Epithelial cell of esophagus (primary cell): ENCODE measurements at regions not wholly inside any gene's neighbourhood (a gene's known extent, or its start where the extent isn't known, plus 50 kb on each side); places are given as distances from the start of the nearest gene placed in this dataset.
"Not testable (repeated sequence)": the region's sequence is repeated elsewhere in the genome, so short reads cannot be mapped to it uniquely, and the experiment has no call there.

Experiments used
- DNase-seq: peaks from one replicate; pipeline ENCODE4 v3.0.0; 2010; ENCODE audit warnings: low read depth
- H3K4me3 ChIP-seq: 2 replicates; pipeline ENCODE4 v1.5.1; 2011; ENCODE audit warnings: mild to moderate bottlenecking, low read length, control low read depth
- TF ChIP-seq, protein P1 (sequence below): IDR thresholded peaks from 2 replicates; pipeline ENCODE4 v1.5.1; 2011; ENCODE audit warnings: low read depth, mild to moderate bottlenecking, low read length, control low read depth, inconsistent platforms; ENCODE audit not compliant: insufficient read depth; ENCODE audit errors: missing control alignments

DNA sequence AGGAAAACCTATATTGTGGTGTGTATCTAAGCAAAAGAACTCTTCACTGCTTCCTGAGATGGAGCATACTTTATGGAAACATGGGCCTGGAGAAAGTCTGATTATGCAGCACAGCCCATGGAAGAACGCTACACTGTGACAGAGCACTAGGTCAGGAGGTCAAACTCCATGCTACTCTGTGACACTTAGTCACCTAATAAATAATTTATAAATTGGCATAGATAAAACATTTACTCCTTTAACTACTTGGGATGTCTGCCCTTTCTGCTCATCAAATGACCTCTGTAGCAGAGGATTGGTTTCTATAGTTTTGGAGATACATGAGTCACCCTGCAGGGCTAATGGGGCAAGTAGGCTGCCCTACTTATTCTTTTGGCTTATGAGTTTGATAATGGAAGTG, 134.7 kb upstream of the BANK1 start:
- DNase-seq: no peak
- TF ChIP-seq, protein P1, sequence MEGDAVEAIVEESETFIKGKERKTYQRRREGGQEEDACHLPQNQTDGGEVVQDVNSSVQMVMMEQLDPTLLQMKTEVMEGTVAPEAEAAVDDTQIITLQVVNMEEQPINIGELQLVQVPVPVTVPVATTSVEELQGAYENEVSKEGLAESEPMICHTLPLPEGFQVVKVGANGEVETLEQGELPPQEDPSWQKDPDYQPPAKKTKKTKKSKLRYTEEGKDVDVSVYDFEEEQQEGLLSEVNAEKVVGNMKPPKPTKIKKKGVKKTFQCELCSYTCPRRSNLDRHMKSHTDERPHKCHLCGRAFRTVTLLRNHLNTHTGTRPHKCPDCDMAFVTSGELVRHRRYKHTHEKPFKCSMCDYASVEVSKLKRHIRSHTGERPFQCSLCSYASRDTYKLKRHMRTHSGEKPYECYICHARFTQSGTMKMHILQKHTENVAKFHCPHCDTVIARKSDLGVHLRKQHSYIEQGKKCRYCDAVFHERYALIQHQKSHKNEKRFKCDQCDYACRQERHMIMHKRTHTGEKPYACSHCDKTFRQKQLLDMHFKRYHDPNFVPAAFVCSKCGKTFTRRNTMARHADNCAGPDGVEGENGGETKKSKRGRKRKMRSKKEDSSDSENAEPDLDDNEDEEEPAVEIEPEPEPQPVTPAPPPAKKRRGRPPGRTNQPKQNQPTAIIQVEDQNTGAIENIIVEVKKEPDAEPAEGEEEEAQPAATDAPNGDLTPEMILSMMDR: no peak
- no peak overlapping the region for H3K4me3 ChIP-seq

GRCh38 chr4:101655005-101655404, 135.5 kb upstream of the BANK1 start:
- no peak for DNase-seq
- TF ChIP-seq, protein P1: no peak
- no peak overlapping the region for H3K4me3 ChIP-seq

DNA sequence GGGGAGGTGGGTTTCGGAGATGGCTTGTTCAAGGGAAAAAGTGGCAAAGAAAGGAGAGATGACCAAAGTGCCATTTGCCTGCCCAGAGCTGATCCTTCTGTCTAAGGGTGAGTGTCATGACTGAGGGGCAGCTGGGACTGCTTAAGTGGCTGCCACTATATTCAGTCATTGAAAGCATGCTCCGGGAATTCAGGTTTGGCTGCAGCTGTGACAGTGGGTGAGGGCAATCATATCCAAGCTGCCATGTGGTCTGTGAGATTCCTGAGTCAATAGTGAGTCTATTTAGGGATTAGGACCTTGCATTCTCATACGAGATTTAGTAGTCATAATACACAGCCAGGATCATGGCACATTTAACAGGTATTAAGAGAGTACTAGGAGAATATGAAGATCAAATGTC, 138.8 kb upstream of the BANK1 start:
- TF ChIP-seq, protein P1: no peak
- H3K4me3 ChIP-seq: no peak overlapping the region
- DNase-seq: peak; percentile 58

DNA sequence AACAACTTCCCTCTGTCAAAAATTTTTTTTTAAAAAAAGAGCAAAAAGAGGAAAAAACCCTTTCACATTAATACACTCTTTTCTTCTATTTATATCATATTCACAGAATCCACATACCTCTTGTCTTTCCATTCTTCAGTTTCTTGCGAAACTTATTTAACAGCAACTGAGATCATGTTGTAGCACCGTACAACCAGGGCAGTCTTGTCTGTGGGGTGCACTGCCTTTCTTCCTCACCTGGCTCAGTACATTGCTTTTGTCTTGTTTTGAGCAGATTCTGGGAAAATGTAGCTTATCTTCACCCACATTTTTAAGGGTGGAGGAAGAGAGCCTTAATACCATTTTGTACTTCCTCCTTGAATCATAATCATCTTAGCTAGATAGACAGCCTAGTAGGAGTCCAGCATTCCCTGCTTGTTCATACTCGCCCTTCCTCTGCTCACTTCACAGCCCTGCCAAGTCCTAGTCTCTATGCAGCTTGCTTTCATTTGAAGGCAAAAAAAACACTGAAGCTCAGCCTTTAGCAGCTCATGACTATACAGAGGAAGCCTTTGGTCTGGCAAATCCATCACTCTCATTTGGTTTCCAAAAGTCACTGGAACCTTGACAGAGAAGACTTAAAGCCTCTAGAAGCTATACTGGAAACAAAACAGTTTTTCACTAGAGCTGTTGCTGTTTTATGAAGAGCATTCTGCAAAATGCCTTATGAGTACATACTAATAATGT, 140.6 kb upstream of the BANK1 start:
- TF ChIP-seq, protein P1: no peak
- peak; percentile 94 for DNase-seq
- H3K4me3 ChIP-seq: no peak overlapping the region

- TF ChIP-seq, protein P1: no peak
- no peak for DNase-seq
- no peak overlapping the region for H3K4me3 ChIP-seq
Measured at GRCh38 chr4:101647710-101648034, 142.9 kb upstream of the BANK1 start.

DNA sequence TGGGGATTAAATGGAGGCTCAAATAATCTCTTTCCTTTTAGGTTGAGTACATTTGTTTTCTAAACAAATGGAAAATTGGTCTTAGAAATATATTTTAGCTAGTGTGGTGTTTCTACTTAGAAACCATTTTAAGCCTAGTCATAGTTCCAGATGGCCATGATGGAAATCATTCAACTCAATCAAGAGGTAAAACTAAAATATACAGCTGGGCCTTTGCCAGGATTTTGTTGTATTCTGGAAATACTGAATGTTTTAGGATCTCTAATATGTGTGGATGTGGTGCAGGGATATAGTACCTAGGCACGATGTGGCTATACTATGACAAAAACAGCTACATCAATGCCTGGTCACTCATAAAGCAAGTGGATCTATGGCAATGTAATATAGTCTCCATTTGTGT, 146.0 kb upstream of the BANK1 start:
- DNase-seq: no peak
- H3K4me3 ChIP-seq: no peak overlapping the region
- TF ChIP-seq, protein P1: no peak

DNA sequence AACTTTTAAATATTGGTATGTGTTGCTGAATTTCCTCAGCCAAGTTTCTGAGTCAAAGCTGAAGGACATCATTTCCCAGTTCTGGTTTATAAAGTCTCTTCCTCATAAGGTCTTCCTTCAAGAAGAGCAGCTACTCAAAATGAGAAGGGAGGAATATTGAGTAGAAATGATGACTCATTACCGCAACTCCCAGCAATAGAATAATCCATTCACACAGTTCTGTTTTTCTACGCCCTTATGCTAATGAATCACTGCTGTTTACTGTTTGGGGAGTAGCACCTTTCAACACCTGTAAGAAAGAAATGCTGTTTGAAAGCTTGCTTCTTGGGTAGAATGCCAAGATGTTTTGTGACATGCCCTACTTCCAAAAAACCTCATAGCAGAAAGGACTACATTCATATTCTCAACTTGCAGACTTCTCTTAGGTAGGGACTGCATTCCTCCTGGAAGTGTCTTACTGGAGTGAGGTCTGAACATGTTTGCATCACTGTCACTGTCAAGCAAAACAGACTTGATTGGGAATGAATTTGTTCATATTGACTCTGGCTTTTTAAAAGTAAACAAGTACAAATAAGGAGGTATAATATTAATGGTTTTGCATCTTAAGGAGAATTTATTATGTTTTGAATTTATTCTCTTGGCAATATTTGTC, 147.2 kb upstream of the BANK1 start:
- peak; percentile 95 for DNase-seq
- H3K4me3 ChIP-seq: no peak overlapping the region
- TF ChIP-seq, protein P1: no peak

DNA sequence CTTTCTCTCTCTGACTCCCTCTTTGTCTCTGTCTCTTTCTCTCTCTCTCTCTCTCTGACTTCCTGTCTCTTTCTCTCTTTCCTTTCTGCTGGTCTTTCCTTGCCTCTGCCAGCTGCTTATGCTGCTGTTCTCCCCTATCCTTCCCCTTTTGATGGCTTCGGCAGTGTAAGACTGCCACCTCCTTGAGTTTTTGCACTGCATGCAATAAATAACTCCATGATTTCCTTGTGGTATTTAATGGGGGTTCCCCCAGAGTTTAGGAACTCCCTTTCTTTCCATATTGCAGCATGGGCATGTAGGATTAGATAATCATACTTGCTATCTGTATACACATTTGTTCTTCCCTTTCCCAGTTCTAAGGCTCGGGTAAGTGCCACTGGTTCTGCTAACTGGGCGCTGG, 157.8 kb upstream of the BANK1 start:
- not testable (repeated sequence) for DNase-seq, H3K4me3 ChIP-seq
